ENCODE measurements at regions not wholly inside any gene's neighbourhood (a gene's known extent, or its start where the extent isn't known, plus 50 kb on each side); places are given as distances from the start of the nearest gene placed in this dataset.

DNA sequence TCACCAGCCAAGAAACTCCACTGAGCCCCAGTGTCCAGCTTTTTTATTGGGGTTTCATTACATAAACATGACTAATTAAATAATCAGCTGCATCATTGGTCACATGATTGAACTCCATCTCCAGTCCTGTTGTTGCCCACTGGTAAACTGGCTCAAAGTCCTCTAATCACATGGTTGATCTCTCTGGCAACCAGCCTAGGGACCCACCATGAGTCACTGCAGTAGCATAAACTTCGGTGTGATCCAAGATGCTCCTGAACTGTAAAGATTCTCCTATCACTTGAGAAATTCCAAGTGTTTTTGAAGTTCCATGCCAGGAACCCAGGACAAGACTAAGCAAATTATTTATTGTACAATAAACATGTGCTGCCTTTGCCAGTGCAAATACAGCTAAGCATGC lies 130.4 kb upstream of the AUTS2 start:
- WGBS, 4 donors, result 80 to 96% (median 95%) methylated on average over 1 of the region's 1 CpG
- Histone ChIP-seq H3K36me3 (no peaks in the 10 kb centered on the region), H3K27ac (no peak overlapping the region), H3K4me3 (no peak overlapping the region), H3K27me3 (no peaks in the 10 kb centered on the region), H3K4me1 (no peaks in the 10 kb centered on the region), H3K9me3 (peaks cover 0 to 38% (median 12%) of the 10 kb centered on the region in 12 donors)
- no peak for DNase-seq
- intact Hi-C loops (cut with DNase I), result no loop called here
- TF ChIP-seq, protein P1, sequence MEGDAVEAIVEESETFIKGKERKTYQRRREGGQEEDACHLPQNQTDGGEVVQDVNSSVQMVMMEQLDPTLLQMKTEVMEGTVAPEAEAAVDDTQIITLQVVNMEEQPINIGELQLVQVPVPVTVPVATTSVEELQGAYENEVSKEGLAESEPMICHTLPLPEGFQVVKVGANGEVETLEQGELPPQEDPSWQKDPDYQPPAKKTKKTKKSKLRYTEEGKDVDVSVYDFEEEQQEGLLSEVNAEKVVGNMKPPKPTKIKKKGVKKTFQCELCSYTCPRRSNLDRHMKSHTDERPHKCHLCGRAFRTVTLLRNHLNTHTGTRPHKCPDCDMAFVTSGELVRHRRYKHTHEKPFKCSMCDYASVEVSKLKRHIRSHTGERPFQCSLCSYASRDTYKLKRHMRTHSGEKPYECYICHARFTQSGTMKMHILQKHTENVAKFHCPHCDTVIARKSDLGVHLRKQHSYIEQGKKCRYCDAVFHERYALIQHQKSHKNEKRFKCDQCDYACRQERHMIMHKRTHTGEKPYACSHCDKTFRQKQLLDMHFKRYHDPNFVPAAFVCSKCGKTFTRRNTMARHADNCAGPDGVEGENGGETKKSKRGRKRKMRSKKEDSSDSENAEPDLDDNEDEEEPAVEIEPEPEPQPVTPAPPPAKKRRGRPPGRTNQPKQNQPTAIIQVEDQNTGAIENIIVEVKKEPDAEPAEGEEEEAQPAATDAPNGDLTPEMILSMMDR (IDR thresholded peaks at IDR 0.05), result no peak
- no peak for TF ChIP-seq POLR2A (IDR thresholded peaks at IDR 0.05)
- no peak for ATAC-seq

DNA sequence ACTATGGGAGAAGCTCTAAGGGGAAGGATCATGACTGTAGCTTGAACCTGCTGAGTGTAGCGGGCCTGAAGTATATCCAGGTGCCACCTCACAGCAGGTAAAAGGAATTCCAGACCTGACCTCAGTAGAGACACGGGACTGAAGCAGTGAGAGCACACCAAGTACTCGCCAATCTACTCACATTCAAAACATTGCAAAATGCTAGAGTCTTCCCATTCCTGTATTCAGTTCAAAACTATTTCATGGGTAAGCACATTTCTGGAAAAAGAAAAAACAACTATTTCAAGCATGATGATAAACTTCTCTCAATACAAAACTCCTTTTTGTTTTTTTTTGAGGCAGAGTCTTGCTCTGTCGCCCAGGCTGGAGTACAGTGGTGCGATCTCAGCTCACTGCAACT lies 121.9 kb upstream of the AUTS2 start:
- Histone ChIP-seq H3K4me1 (no peaks in the 10 kb centered on the region), H3K36me3 (no peaks in the 10 kb centered on the region), H3K4me3 (no peak overlapping the region), H3K27me3 (no peaks in the 10 kb centered on the region), H3K27ac (no peak overlapping the region), H3K9me3 (no peaks in the 10 kb centered on the region)
- TF ChIP-seq, protein P1 (IDR thresholded peaks at IDR 0.05), result no peak
- no peak for TF ChIP-seq POLR2A (IDR thresholded peaks at IDR 0.05)
- DNase-seq (no peak), ATAC-seq (no peak)
- intact Hi-C loops (cut with DNase I), result no loop called here
- WGBS, 4 donors, result 87 to 92% (median 90%) methylated on average over 5 of the region's 5 CpGs

DNA sequence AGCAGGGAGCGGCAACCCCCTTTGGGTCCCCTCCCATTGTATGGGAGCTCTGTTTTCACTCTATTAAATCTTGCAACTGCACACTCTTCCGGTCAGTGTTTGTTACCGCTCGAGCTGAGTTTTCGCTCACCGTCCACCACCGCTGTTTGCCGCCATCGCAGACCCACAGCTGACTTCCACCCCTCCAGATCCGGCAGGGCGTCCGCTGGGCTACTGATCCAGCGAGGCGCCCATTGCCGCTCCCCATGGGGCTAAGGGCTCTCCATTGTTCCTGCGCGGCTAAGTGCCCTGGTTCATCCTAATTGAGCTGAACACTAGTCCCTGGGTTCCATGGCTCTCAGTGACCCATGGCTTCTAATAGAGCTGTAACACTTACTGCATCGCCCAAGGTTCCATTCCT lies 115.6 kb upstream of the AUTS2 start:
- no peak overlapping the region for H3K4me3 ChIP-seq
- DNase-seq, result no peak
- WGBS, 4 donors, result 96 to 98% (median 98%) methylated on average over 18 of the region's 18 CpGs
- intact Hi-C loops (cut with DNase I), result no loop called here
- no peaks in the 10 kb centered on the region for H3K4me1 ChIP-seq
- no peak for ATAC-seq
- no peak overlapping the region for H3K27ac ChIP-seq
- no peaks in the 10 kb centered on the region for H3K27me3 ChIP-seq
- H3K9me3 ChIP-seq, result no peaks in the 10 kb centered on the region
- TF ChIP-seq, protein P1 (IDR thresholded peaks at IDR 0.05), result no peak
- TF ChIP-seq POLR2A (IDR thresholded peaks at IDR 0.05), result no peak
- no peaks in the 10 kb centered on the region for H3K36me3 ChIP-seq

DNA sequence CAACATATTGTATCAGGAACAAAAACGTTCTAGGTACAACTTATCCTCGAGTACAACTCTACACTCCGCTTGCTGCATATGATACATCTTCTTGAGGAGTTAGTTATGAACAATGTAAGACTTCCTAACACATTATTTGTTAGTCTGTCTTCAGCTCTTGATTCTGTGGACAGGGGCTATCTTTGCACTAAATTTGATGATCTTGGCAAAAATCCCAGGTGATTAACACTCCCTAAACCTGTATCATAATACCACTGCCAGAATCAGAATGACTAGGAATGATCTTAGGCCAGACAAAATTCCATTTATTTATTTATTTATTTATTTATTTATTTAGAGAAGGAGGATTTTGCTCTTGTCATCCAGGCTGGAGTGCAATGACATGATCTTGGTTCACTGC lies 108.7 kb upstream of the AUTS2 start:
- 91 to 97% (median 92%) methylated on average over 3 of the region's 3 CpGs for WGBS, 4 donors
- H3K36me3 ChIP-seq, result no peaks in the 10 kb centered on the region

More for the DNA sequence above, 108.7 kb upstream of the AUTS2 start:
- Histone ChIP-seq H3K4me1 (no peaks in the 10 kb centered on the region), H3K27me3 (peaks cover 0 to 2% (median 0%) of the 10 kb centered on the region in 9 donors), H3K27ac (no peak overlapping the region), H3K4me3 (no peak overlapping the region), H3K9me3 (no peaks in the 10 kb centered on the region)
- intact Hi-C loops (cut with DNase I), result no loop called here
- TF ChIP-seq POLR2A (IDR thresholded peaks at IDR 0.05), result no peak
- TF ChIP-seq, protein P1 (IDR thresholded peaks at IDR 0.05), result no peak
- DNase-seq (no peak), ATAC-seq (no peak)
